Hepatocyte (in vitro differentiated cells): ENCODE measurements at regions not wholly inside any gene's neighbourhood (a gene's known extent, or its start where the extent isn't known, plus 50 kb on each side); places are given as distances from the start of the nearest gene placed in this dataset. TPM values are rescaled to one million over a fixed set of nuclear protein-coding genes. Genes with fewer than 3 reads are reported as not detected.
"Not testable (repeated sequence)": the region's sequence is repeated elsewhere in the genome, so short reads cannot be mapped to it uniquely, and the experiment has no call there.

Experiments used
- DNase-seq: peaks from one replicate; pipeline ENCODE4 v3.0.0-alpha.2; 2016; ENCODE audit warnings: low spot score
- H2AFZ ChIP-seq: fragments of 200-600 bp; sonication (generic); 2 replicates; pipeline ENCODE4 v1.6.0; 2016; ENCODE audit warnings: antibody characterized with exemption, mild to moderate bottlenecking
- H3K27ac ChIP-seq: fragments of 200-600 bp; sonication (generic); 2 replicates; pipeline ENCODE4 v1.5.1; 2016; ENCODE audit warnings: mild to moderate bottlenecking
- H3K27me3 ChIP-seq: fragments of 200-600 bp; sonication (generic); 2 replicates; pipeline ENCODE4 v1.6.1; 2016
- H3K36me3 ChIP-seq: fragments of 200-600 bp; sonication (generic); replicated peaks from 2 replicates; pipeline ENCODE4 v1.5.1; 2016; ENCODE audit warnings: low read depth; ENCODE audit not compliant: insufficient read depth
- H3K4me1 ChIP-seq: fragments of 200-600 bp; sonication (generic); 2 replicates; pipeline ENCODE4 v1.5.1; 2016; ENCODE audit warnings: mild to moderate bottlenecking, moderate library complexity; ENCODE audit not compliant: insufficient read depth
- H3K4me2 ChIP-seq: fragments of 200-600 bp; sonication (generic); 2 replicates; pipeline ENCODE4 v1.6.0; 2016
- H3K4me3 ChIP-seq: fragments of 200-600 bp; sonication (generic); 2 replicates; pipeline ENCODE4 v1.5.1; 2016; ENCODE audit warnings: mild to moderate bottlenecking
- H3K79me2 ChIP-seq: fragments of 200-600 bp; sonication (generic); 2 replicates; pipeline ENCODE4 v1.6.0; 2017; ENCODE audit warnings: mild to moderate bottlenecking
- H3K9me2 ChIP-seq: fragments of 200-600 bp; sonication (generic); replicated peaks from 2 replicates; pipeline ENCODE4 v1.6.0; 2017; ENCODE audit warnings: mild to moderate bottlenecking; ENCODE audit not compliant: insufficient read depth
- H3K9me3 ChIP-seq: fragments of 200-600 bp; sonication (generic); 2 replicates; pipeline ENCODE4 v1.5.1; 2016; ENCODE audit warnings: low read depth, mild to moderate bottlenecking
- H4K20me1 ChIP-seq: fragments of 200-600 bp; sonication (generic); 2 replicates; pipeline ENCODE4 v1.6.0; 2016; ENCODE audit warnings: mild to moderate bottlenecking; ENCODE audit not compliant: insufficient read depth, poor library complexity, severe bottlenecking
- CTCF ChIP-seq: fragments of 200-600 bp; sonication (generic); IDR thresholded peaks from 2 replicates; pipeline ENCODE4 v1.5.1; 2016; ENCODE audit warnings: antibody characterized with exemption, mild to moderate bottlenecking; ENCODE audit not compliant: poor library complexity
- EZH2 ChIP-seq: fragments of 200-600 bp; sonication (generic); IDR thresholded peaks from 2 replicates; pipeline ENCODE4 v1.6.1; 2016; ENCODE audit warnings: antibody characterized with exemption, mild to moderate bottlenecking, borderline replicate concordance
- EZH2phosphoT487 ChIP-seq: fragments of 200-600 bp; sonication (generic); IDR thresholded peaks from one replicate; pipeline ENCODE4 v1.6.1; 2018; ENCODE audit warnings: antibody characterized with exemption, mild to moderate bottlenecking, low read depth, moderate library complexity; ENCODE audit not compliant: unreplicated experiment, severe bottlenecking
- WGBS: methylation state at CpG from one replicate; pipeline ENCODE4 v1.1.6; 2016; ENCODE audit warnings: low lambda C conversion rate; ENCODE audit errors: missing lambda C conversion rate; 5-methylcytosine and 5-hydroxymethylcytosine counted together
- small RNA-seq: library from RNA; depleted of rRNA; stranded (forward); fragments of <200 nt; gene quantifications from one replicate; pipeline ENCODE3, GENCODE V24; 2014

- H3K9me3 ChIP-seq: no peaks in the 10 kb centered on the region
- WGBS: 74% methylated on average over 7 of the region's 8 CpGs
- H3K4me2 ChIP-seq: no peak overlapping the region
- H3K79me2 ChIP-seq: no peaks in the 10 kb centered on the region
- H2AFZ ChIP-seq: no peak overlapping the region
- no peaks in the 10 kb centered on the region for H3K4me1 ChIP-seq
- no peaks in the 10 kb centered on the region for H3K27me3 ChIP-seq
- TF ChIP-seq CTCF (no peak), EZH2 (no peak), EZH2phosphoT487 (no peak)
- no peak overlapping the region for H3K4me3 ChIP-seq
- H3K9me2 ChIP-seq: no peaks in the 10 kb centered on the region
- H4K20me1 ChIP-seq: no peaks in the 10 kb centered on the region
- DNase-seq: no peak
- H3K36me3 ChIP-seq: no peaks in the 10 kb centered on the region
- no peak overlapping the region for H3K27ac ChIP-seq
These were observed 79.3 kb upstream of the KCNJ18 start for GRCh38 chr17:21613071-21613429.

DNA sequence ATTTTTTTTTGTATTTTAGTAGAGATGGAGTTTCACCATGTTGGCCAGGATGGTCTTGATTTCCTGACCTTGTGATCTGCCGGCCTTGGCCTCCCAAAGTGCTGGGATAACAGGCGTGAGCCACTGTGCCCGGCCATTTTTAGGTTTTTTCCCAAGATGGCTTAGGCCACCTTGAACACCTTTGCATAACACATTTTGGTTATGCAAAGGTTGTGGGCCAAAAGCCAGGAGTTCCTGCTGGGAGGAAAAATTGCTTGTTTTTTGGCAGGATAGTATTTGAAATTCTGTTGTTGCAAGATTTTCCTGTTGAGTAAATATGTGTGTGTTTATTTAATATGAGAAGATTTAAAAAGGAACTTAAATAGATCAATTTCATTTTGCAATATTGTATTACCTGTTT, 65.3 kb upstream of the KCNJ18 start:
- DNase-seq, H3K36me3 ChIP-seq, H2AFZ ChIP-seq, H3K79me2 ChIP-seq, H3K4me2 ChIP-seq, H4K20me1 ChIP-seq, H3K4me3 ChIP-seq, H3K27ac ChIP-seq, H3K9me2 ChIP-seq, H3K9me3 ChIP-seq, H3K4me1 ChIP-seq, H3K27me3 ChIP-seq: not testable (repeated sequence)
- 76% methylated on average over 3 of the region's 3 CpGs for WGBS

Small RNA genes in the stretch of these regions (small RNA-seq; reads per million reads assigned to genes)
- gene AC233702.6 (not detected), gene AC233702.8 (not detected)
